Esophagus squamous epithelium (tissue), 5 donors: ENCODE measurements at regions not wholly inside any gene's neighbourhood (a gene's known extent, or its start where the extent isn't known, plus 50 kb on each side); places are given as distances from the start of the nearest gene placed in this dataset.

Experiments
- DNase-seq: peaks from one replicate; lab custom pipeline; 2025; lab: John Stamatoyannopoulos, UW
- H3K27ac ChIP-seq, 4 donors: fragments of 200-600 bp; sonication (generic); one replicate each; pipeline ENCODE4 v1.5.1; 2016 to 2019; ENCODE audit warnings: mild to moderate bottlenecking in 1 of 4
- H3K27me3 ChIP-seq, 4 donors: fragments of 200-600 bp; sonication (generic); 1 replicate in 3 of 4; 2 replicates in 1 of 4; pipeline versions ENCODE4 v1.5.1 to v1.6.0; 2017 to 2021; ENCODE audit warnings: antibody characterized with exemption in 1 of 4
- H3K36me3 ChIP-seq, 3 donors: fragments of 200-600 bp; sonication (generic); one replicate each; pipeline ENCODE4 v1.5.1; 2016 to 2019
- H3K4me1 ChIP-seq, 3 donors: fragments of 200-600 bp; sonication (generic); one replicate each; pipeline ENCODE4 v1.5.1; 2017 to 2019
- H3K4me3 ChIP-seq, 4 donors: fragments of 200-600 bp; sonication (generic); 1 replicate in 3 of 4; 2 replicates in 1 of 4; pipeline ENCODE4 v1.5.1; 2016 to 2019; ENCODE audit warnings: mild to moderate bottlenecking in 2 of 4, moderate library complexity in 1 of 4
- H3K9me3 ChIP-seq, 3 donors: fragments of 200-600 bp; sonication (generic); one replicate each; pipeline ENCODE4 v1.5.1; 2016 to 2019
- POLR2A ChIP-seq, 4 donors: fragments of 450-650 bp; IDR thresholded peaks; one replicate each; pipeline ENCODE4 v1.6.1; 2017; ENCODE audit warnings: antibody characterized with exemption in 4 of 4, mild to moderate bottlenecking in 4 of 4, moderate library complexity in 3 of 4
- WGBS, 2 donors: methylation state at CpG; one replicate each; pipeline ENCODE4 v1.1.5; 2018; 5-methylcytosine and 5-hydroxymethylcytosine counted together
- intact Hi-C: fragments of 100-400 bp; cut with DNase I; formaldehyde crosslinking; loops from one replicate; pipeline ENCODE4 v1.15.0; 2022
- TF ChIP-seq, protein P1 (sequence below), 6 experiments: fragments of 450-650 bp in 4 of 6; fragments of 200-600 bp in 2 of 6; sonication (generic) in 2 of 6; IDR thresholded peaks; one replicate each; pipeline ENCODE4 v1.5.1; 2016 to 2019; ENCODE audit warnings: antibody characterized with exemption in 6 of 6, mild to moderate bottlenecking in 4 of 6, moderate library complexity in 4 of 6
- donor health status: DM: yes; HTN: yes; CAD: no.

DNA sequence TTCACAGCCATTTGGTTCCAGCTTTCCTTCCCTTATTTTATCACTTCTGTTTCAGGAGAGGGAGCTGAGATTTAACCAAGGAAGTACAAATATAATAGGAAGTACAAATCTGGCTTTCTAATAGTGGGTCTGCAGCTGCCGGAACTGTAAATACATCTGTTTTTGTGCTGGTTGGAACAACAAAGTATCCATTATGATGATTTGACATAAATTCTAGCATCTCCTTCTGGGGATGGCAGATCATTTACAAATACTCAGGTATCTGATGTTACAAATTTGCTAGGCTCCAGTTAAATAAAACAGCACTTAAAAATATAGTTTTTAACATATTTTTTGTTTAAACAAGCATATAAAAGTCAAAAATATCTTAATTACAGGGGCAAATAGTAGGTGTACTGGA lies 131.3 kb upstream of the SMIM21 start:
- Histone ChIP-seq H3K4me1 (no peaks in the 10 kb centered on the region), H3K27me3 (no peaks in the 10 kb centered on the region), H3K27ac (no peak overlapping the region), H3K9me3 (no peaks in the 10 kb centered on the region), H3K4me3 (no peak overlapping the region), H3K36me3 (no peaks in the 10 kb centered on the region)
- 65 to 93% methylated on average over 1 of the region's 1 CpG for WGBS, 2 donors
- DNase-seq = no peak
- TF ChIP-seq, protein P1, sequence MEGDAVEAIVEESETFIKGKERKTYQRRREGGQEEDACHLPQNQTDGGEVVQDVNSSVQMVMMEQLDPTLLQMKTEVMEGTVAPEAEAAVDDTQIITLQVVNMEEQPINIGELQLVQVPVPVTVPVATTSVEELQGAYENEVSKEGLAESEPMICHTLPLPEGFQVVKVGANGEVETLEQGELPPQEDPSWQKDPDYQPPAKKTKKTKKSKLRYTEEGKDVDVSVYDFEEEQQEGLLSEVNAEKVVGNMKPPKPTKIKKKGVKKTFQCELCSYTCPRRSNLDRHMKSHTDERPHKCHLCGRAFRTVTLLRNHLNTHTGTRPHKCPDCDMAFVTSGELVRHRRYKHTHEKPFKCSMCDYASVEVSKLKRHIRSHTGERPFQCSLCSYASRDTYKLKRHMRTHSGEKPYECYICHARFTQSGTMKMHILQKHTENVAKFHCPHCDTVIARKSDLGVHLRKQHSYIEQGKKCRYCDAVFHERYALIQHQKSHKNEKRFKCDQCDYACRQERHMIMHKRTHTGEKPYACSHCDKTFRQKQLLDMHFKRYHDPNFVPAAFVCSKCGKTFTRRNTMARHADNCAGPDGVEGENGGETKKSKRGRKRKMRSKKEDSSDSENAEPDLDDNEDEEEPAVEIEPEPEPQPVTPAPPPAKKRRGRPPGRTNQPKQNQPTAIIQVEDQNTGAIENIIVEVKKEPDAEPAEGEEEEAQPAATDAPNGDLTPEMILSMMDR (IDR thresholded peaks at IDR 0.05) = no peak
- TF ChIP-seq POLR2A (IDR thresholded peaks at IDR 0.05) = no peak
- intact Hi-C loops = no loop called here

DNA sequence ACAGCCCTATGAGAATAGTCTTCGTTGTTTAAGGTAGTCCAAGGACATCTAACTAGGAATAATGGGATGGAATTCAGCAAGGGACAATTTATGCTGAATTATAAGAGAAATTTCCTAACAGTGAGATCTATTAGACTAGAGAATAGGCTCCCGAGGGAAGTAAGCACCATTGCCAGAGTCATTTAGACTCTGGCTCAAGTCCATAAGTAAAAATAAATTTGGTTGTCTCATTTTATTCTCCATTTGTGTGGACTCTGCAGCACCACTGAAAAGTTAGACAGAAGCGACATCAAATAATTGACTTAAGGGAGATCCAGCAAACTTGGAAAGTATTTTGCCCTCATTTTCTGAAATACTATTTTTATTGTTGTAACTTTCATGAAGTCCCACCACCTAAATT lies 129.3 kb upstream of the SMIM21 start:
- H3K27ac ChIP-seq = no peak overlapping the region
- H3K27me3 ChIP-seq = no peaks in the 10 kb centered on the region
- H3K4me1 ChIP-seq = no peaks in the 10 kb centered on the region
- no peaks in the 10 kb centered on the region for H3K9me3 ChIP-seq
- no peak overlapping the region for H3K4me3 ChIP-seq
- no peak for DNase-seq
- no peak for TF ChIP-seq POLR2A (IDR thresholded peaks at IDR 0.05)
- TF ChIP-seq, protein P1 (IDR thresholded peaks at IDR 0.05) = no peak
- no peaks in the 10 kb centered on the region for H3K36me3 ChIP-seq
- 55% methylated on average over 3 of the region's 3 CpGs for WGBS, 2 donors
- intact Hi-C loops = no loop called here

DNA sequence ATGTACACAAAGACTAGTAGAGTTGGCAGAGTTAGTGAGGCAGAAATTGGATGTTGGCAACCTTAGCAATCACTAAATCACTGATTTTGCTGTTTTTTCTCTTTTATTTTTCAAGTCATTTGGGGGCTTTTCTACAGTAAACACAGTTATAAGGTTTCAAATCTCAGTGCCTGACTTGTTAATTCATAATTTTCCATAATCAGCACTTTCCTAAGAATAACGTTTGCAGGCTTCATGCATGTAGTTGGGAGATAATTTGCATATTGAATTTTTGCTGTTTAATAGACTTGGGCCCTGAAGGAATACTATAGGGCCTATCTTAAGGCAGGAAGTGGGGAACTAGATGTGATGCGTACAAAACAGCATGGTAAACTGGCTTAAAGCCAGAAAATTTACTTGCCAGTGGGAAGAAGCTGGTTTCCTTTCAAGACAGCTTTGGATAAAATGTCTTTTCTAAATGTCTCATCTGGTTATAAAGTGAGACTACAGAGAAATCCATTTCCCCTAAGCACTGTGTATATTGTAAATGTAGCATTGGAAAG lies 127.2 kb upstream of the SMIM21 start:
- Histone ChIP-seq H3K27me3 (no peaks in the 10 kb centered on the region), H3K4me3 (no peak overlapping the region), H3K36me3 (no peaks in the 10 kb centered on the region), H3K4me1 (no peaks in the 10 kb centered on the region), H3K9me3 (no peaks in the 10 kb centered on the region), H3K27ac (no peak overlapping the region)
- WGBS, 2 donors = 48 to 63% methylated on average over 2 of the region's 2 CpGs
- intact Hi-C loops = no loop called here
- TF ChIP-seq, protein P1 (IDR thresholded peaks at IDR 0.05) = no peak
- TF ChIP-seq POLR2A (IDR thresholded peaks at IDR 0.05) = no peak
- DNase-seq = no peak

DNA sequence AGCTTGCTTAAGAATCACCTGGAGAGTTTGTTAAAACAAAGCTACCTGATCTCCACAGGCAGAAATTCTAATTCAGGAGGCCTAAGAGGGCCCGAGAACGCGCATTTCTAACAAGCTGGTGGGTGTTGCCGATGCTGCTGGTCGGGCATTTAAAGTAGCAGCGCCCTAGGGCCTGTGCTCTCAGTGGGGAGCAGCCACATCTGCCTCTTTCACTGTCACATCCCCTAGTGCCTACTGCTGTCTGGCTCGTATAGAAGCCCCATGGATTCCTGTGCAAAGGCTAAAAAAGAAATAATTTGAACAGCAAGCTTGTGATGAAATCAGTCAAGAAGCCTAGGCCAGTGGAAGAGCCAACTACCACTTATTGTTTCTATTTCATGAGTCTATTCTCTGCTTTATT lies 126.7 kb upstream of the SMIM21 start:
- Histone ChIP-seq H3K4me3 (no peak overlapping the region), H3K27me3 (no peaks in the 10 kb centered on the region), H3K27ac (no peak overlapping the region), H3K9me3 (no peaks in the 10 kb centered on the region), H3K36me3 (no peaks in the 10 kb centered on the region), H3K4me1 (no peaks in the 10 kb centered on the region)
- TF ChIP-seq, protein P1 (IDR thresholded peaks at IDR 0.05) = no peak
- no peak for TF ChIP-seq POLR2A (IDR thresholded peaks at IDR 0.05)
- 73 to 76% methylated on average over 7 of the region's 7 CpGs for WGBS, 2 donors
- intact Hi-C loops = no loop called here
- no peak for DNase-seq

DNA sequence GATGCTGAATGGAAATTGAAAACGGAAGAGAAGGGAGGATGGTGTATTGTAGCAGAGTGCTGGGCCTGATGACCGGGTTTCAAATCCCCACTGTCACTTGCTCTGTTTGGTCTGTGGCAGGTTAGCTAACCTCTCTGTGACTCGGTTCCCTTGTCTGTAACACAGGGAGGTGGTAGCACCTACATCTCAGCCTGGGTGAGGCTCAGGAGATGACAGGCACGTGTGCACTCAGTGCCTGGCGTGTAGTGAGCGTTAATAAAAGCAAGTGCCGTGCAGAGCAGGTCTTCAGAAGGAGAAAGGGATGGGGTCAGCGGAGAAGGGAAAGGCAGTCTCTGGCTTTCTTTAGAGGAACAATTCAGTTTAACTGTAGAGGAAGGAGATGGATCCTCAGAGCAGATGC lies 125.5 kb upstream of the SMIM21 start:
- H3K4me3 ChIP-seq = no peak overlapping the region
- TF ChIP-seq, protein P1 (IDR thresholded peaks at IDR 0.05) = no peak
- no peak for TF ChIP-seq POLR2A (IDR thresholded peaks at IDR 0.05)
- H3K9me3 ChIP-seq = no peaks in the 10 kb centered on the region
- no peaks in the 10 kb centered on the region for H3K36me3 ChIP-seq
- no peaks in the 10 kb centered on the region for H3K27me3 ChIP-seq
- intact Hi-C loops = no loop called here
- no peaks in the 10 kb centered on the region for H3K4me1 ChIP-seq
- DNase-seq = no peak
- 84 to 90% methylated on average over 8 of the region's 8 CpGs for WGBS, 2 donors
- H3K27ac ChIP-seq = no peak overlapping the region
